IPS DF 4.7 (cell line): ENCODE measurements at regions not wholly inside any gene's neighbourhood (a gene's known extent, or its start where the extent isn't known, plus 50 kb on each side); places are given as distances from the start of the nearest gene placed in this dataset.

Source experiments
- DNase-seq: peaks from one replicate; pipeline ENCODE4 v3.0.0-alpha.2; 2013; ENCODE audit warnings: low spot score; ENCODE audit errors: extremely low read depth

DNA sequence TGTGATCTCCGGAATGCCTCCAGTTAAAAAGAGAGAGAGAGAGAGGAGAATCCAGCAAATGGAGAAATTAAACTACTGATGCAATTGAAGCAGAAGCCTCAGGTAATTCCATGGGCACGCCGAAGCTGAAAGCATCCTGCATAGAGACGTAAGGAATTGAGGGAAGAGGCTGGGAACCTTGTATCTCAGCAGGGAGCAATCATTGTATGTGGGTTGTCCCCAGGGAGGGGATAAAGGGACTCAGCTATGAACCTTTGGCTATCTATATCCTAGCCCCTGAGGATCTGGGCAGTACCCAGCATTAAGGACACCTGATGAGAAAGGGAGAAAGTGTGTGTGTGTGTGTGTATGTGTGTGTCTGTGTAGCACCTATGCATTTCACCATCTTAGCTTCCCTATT lies 95.8 kb upstream of the ATXN7L3B start:
- DNase-seq, result peak; percentile 5

DNA sequence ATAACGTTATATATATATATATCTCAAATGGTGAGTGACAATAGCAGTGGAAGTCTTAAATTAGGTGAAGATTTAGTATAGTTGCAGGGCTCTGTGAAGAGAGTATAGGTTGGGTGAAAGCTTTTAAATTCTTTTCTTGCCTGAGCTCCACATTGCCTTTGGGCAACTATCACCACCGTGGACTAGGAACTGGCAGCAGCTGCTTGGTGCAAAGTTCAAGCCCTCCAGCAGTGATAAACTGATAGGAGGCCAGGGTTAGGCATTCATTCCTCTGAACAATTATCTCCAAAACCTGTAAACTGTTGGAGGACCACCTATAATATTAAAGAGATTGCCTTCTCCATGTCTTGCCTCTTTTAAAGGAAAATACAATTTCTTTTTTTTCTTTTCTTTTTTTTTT lies 91.2 kb upstream of the ATXN7L3B start:
- no peak for DNase-seq

DNA sequence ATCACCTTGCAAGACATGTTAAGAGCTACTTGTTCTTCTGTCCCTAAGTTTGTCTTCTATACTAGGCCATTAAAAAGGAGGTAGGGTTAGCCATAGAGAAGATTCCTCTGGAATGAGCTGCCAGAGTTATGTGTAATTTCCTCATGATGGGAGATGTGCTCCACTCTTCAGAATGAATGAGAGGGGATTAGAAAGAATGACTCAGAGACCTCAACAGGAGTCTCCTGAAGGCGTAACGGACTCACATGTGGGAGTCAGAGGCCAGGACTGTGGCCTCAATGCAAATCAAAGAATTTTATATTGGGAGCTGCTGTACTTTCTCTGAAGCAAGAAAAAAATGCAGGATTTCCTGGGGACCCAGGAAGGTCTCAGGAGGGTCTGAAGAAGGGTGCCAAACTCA lies 87.8 kb upstream of the ATXN7L3B start:
- DNase-seq, result no peak

DNA sequence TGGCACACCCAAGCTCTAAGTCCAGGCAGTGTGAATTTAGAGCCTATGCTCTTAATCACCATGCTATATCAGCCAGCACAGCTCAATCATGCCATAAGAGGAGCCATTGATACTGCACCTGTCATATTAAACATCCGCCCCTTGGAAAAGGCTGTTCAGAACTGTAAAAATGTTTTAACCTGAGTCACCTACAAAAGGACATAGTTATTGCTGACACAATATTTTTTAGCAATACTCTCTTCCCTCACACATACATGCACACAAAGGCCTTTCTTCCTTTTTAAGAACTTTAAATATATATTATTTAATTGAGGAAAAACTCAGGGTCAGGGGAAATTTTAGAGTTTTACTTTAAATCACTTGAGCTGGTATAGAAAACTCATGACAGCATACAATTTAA lies 83.5 kb upstream of the ATXN7L3B start:
- no peak for DNase-seq

DNA sequence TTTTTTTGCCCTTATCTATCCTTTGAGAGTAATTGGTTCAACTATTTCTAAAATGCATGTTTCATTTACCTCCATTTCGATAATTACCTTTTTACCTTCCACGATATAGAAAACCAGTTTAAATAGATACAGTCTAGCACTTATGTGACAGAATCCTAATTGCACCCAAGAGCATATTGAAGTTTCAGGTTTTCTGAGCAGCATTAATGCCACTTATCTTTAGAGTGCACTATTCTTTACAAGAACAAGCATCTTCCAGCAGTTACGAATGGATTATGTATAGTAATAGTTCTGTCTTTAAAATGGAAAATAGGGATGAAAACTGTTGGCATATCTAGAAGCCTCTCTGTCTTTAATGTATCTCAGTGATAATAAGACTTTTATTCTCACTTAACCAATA lies 82.2 kb upstream of the ATXN7L3B start:
- no peak for DNase-seq

DNA sequence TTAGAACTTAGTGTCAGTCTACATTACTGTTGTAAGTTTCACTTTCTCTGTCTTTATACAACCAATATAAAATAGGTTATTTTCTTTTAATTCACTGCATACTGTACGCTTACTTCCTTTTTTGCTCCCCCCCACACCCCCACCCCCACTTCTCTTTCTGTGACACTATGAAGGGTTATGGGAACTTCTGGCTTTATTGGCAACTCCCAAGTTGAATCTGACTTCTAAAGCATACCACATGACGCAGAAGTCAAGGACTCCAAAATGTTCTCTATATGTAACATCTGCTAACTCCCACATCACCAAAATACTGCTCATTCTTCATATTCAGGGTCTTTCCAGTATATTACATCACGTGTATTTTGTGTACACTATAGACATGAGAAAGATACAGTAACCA lies 81.2 kb upstream of the ATXN7L3B start:
- no peak for DNase-seq

DNA sequence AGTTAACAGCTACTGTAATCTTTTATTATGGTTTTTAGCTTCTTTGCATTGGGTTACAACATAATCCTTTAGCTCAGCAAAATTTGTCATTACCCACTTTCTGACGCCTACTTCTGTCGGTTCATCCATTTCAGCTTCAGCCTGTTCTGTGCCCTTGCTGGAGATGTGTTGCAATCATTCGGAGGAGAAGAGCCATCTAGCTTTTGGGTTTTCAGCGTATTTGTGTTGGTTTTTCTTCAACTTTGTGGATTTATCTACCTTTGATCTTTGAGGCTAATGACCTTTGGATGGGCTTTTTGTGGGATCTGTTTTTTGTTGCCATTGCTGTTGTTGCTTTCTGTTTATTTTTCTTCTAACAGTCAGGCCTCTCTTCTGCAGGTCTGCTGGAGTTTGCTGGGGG lies 69.2 kb upstream of the ATXN7L3B start:
- DNase-seq, result no peak

DNA sequence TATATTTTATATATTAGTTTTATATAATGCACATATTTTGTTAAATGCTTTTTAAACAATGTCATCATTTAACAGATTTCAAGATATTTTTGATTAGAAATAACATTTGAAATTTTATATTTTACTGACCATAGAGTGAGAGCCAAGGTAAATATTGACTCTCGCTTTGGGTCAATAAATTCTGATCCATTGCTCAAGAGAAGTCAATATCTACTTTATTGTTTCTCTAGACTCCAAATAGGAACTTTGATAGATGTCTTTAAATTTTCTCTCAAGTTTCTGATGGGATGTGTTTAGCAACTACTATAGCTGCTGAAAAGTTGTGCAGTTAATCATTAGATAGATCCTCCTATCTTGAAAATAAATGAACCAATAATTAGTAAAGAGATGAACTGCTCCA lies 61.4 kb upstream of the ATXN7L3B start:
- DNase-seq, result no peak

DNA sequence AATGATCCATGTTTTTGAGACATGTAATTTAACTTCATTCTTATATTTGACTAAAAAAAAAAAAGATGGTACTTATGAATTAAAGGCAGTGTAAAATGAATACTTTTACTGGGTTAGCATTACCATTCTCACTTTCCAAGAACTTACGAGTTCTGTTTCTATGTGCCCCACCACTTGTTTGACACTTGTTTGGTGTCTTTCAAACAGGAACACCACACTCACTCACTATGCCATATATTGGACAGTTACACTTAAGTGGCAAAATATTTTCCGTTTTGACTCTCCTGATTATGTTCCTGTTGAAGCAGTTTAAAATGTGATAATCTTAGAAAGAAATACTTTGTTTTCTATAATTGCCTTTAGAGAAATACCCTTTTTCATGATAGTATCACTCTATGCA lies 56.6 kb upstream of the ATXN7L3B start:
- no peak for DNase-seq

DNA sequence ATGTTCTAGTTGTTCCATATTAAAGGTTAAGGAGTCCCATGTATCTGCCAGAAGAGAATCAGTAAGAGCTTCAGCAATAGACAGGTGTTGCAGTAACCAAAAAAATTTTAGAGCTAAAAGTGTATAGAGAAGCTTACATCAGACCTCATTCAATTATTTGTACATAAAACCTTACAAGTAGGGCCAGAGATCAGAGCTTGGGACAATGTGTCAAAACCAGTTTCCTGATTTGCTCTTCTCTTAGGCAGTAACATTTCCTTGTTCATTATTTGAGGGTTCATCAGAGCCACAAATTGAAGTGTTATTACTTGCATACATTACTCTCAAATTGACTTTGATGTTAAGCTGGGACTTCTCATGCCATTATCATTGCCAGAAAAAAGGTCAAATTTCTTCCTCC lies 55.5 kb upstream of the ATXN7L3B start:
- no peak for DNase-seq

DNA sequence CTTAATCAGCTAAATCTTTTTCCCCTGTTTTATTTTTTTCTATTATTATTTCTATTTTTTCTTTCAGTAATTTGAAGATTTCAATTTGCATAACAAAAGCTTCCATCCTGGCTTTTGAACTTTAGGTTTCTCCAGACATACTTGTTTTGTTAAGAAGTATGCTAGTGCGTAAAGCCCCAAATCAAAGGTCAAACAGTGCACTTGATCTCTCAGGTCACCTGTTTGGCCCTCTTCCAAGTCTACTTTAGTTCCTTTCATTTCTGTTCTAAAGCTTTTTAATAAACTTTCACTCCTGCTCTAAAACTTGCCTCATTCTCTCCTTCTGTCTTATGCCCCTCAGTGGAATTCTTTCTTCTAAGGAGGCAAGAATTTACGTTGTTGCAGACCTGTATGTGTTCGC lies 54.6 kb upstream of the ATXN7L3B start:
- DNase-seq, result no peak
